ENCODE measurements at regions not wholly inside any gene's neighbourhood (a gene's known extent, or its start where the extent isn't known, plus 50 kb on each side); places are given as distances from the start of the nearest gene placed in this dataset.

GRCh38 chr10:78507510-78508160 lies 474.0 kb downstream of the RPS24 start:
- WGBS (ENCODE audit: insufficient coverage, insufficient read length), result no CpG with 5 or more reads among the region's 8 CpGs
- Histone ChIP-seq H3K27ac (ENCODE audit: low read length) (no peak overlapping the region), H3K4me3 (ENCODE audit: low read length) (no peak overlapping the region), H3K9me3 (ENCODE audit: control insufficient read depth, insufficient read depth, low read length) (no peaks in the 10 kb centered on the region), H3K4me1 (ENCODE audit: control insufficient read depth, insufficient read depth, low read length) (peaks cover 1% of the 10 kb centered on the region; the same call in 1 of the 2 replicates), H3K36me3 (ENCODE audit: control insufficient read depth, insufficient read depth, low read length) (no peaks in the 10 kb centered on the region), H3K27me3 (ENCODE audit: control insufficient read depth, insufficient read depth, low read length) (no peaks in the 10 kb centered on the region)
- DNase-seq (ENCODE audit: low read depth, low spot score), result no peak

- no peak for DNase-seq (ENCODE audit: low read depth, low spot score)
- Histone ChIP-seq H3K9me3 (ENCODE audit: control insufficient read depth, insufficient read depth, low read length) (no peaks in the 10 kb centered on the region), H3K27ac (ENCODE audit: low read length) (no peak overlapping the region), H3K4me3 (ENCODE audit: low read length) (no peak overlapping the region), H3K36me3 (ENCODE audit: control insufficient read depth, insufficient read depth, low read length) (no peaks in the 10 kb centered on the region), H3K4me1 (ENCODE audit: control insufficient read depth, insufficient read depth, low read length) (peaks cover 1% of the 10 kb centered on the region; the same call in 1 of the 2 replicates), H3K27me3 (ENCODE audit: control insufficient read depth, insufficient read depth, low read length) (no peaks in the 10 kb centered on the region)
- WGBS (ENCODE audit: insufficient coverage, insufficient read length), result no CpG with 5 or more reads among the region's 6 CpGs
These were observed 475.5 kb downstream of the RPS24 start for GRCh38 chr10:78508955-78509748.

- no CpG with 5 or more reads among the region's 12 CpGs for WGBS (ENCODE audit: insufficient coverage, insufficient read length)
- no peaks in the 10 kb centered on the region for H3K36me3 ChIP-seq (ENCODE audit: control insufficient read depth, insufficient read depth, low read length)
These were observed 477.1 kb downstream of the RPS24 start for GRCh38 chr10:78510566-78511323.

GRCh38 chr10:78511324-78512204 lies 477.9 kb downstream of the RPS24 start:
- WGBS (ENCODE audit: insufficient coverage, insufficient read length), result no CpG with 5 or more reads among the region's 6 CpGs
- Histone ChIP-seq H3K9me3 (ENCODE audit: control insufficient read depth, insufficient read depth, low read length) (no peaks in the 10 kb centered on the region), H3K27ac (ENCODE audit: low read length) (no peak overlapping the region), H3K4me1 (ENCODE audit: control insufficient read depth, insufficient read depth, low read length) (peaks cover 1% of the 10 kb centered on the region; the same call in 1 of the 2 replicates), H3K4me3 (ENCODE audit: low read length) (no peak overlapping the region), H3K36me3 (ENCODE audit: control insufficient read depth, insufficient read depth, low read length) (no peaks in the 10 kb centered on the region), H3K27me3 (ENCODE audit: control insufficient read depth, insufficient read depth, low read length) (no peaks in the 10 kb centered on the region)
- no peak for DNase-seq (ENCODE audit: low read depth, low spot score)

More at GRCh38 chr10:78510566-78511323, 477.1 kb downstream of the RPS24 start:
- no peaks in the 10 kb centered on the region for H3K27me3 ChIP-seq (ENCODE audit: control insufficient read depth, insufficient read depth, low read length)
- no peak overlapping the region for H3K4me3 ChIP-seq (ENCODE audit: low read length)
- peaks cover 1% of the 10 kb centered on the region; the same call in 1 of the 2 replicates for H3K4me1 ChIP-seq (ENCODE audit: control insufficient read depth, insufficient read depth, low read length)
- no peak overlapping the region for H3K27ac ChIP-seq (ENCODE audit: low read length)
- DNase-seq (ENCODE audit: low read depth, low spot score), result no peak
- H3K9me3 ChIP-seq (ENCODE audit: control insufficient read depth, insufficient read depth, low read length), result no peaks in the 10 kb centered on the region

- no CpG with 5 or more reads among the region's 3 CpGs for WGBS (ENCODE audit: insufficient coverage, insufficient read length)
- Histone ChIP-seq H3K27me3 (ENCODE audit: control insufficient read depth, insufficient read depth, low read length) (no peaks in the 10 kb centered on the region), H3K27ac (ENCODE audit: low read length) (no peak overlapping the region)
These were observed 478.5 kb downstream of the RPS24 start for GRCh38 chr10:78512205-78512550.

GRCh38 chr10:78513330-78513729 lies 479.7 kb downstream of the RPS24 start:
- Histone ChIP-seq H3K4me1 (ENCODE audit: control insufficient read depth, insufficient read depth, low read length) (0 out of 2 replicates have a peak, but pooled peaks cover 1% of the 10 kb centered on the region), H3K27me3 (ENCODE audit: control insufficient read depth, insufficient read depth, low read length) (no peaks in the 10 kb centered on the region), H3K36me3 (ENCODE audit: control insufficient read depth, insufficient read depth, low read length) (no peaks in the 10 kb centered on the region), H3K27ac (ENCODE audit: low read length) (no peak overlapping the region), H3K9me3 (ENCODE audit: control insufficient read depth, insufficient read depth, low read length) (no peaks in the 10 kb centered on the region), H3K4me3 (ENCODE audit: low read length) (no peak overlapping the region)
- WGBS (ENCODE audit: insufficient coverage, insufficient read length), result no CpG with 5 or more reads among the region's 2 CpGs
- no peak for DNase-seq (ENCODE audit: low read depth, low spot score)

More at GRCh38 chr10:78512205-78512550, 478.5 kb downstream of the RPS24 start:
- peaks cover 1% of the 10 kb centered on the region; the same call in 1 of the 2 replicates for H3K4me1 ChIP-seq (ENCODE audit: control insufficient read depth, insufficient read depth, low read length)
- no peaks in the 10 kb centered on the region for H3K9me3 ChIP-seq (ENCODE audit: control insufficient read depth, insufficient read depth, low read length)
- no peak overlapping the region for H3K4me3 ChIP-seq (ENCODE audit: low read length)
- no peak for DNase-seq (ENCODE audit: low read depth, low spot score)
- H3K36me3 ChIP-seq (ENCODE audit: control insufficient read depth, insufficient read depth, low read length), result no peaks in the 10 kb centered on the region

- no peaks in the 10 kb centered on the region for H3K27me3 ChIP-seq (ENCODE audit: control insufficient read depth, insufficient read depth, low read length)
- H3K36me3 ChIP-seq (ENCODE audit: control insufficient read depth, insufficient read depth, low read length), result no peaks in the 10 kb centered on the region
- no peak overlapping the region for H3K27ac ChIP-seq (ENCODE audit: low read length)
- no peaks in the 10 kb centered on the region for H3K9me3 ChIP-seq (ENCODE audit: control insufficient read depth, insufficient read depth, low read length)
- 0 out of 2 replicates have a peak, but pooled peaks cover 1% of the 10 kb centered on the region for H3K4me1 ChIP-seq (ENCODE audit: control insufficient read depth, insufficient read depth, low read length)
- no CpG with 5 or more reads among the region's 3 CpGs for WGBS (ENCODE audit: insufficient coverage, insufficient read length)
- no peak overlapping the region for H3K4me3 ChIP-seq (ENCODE audit: low read length)
- no peak for DNase-seq (ENCODE audit: low read depth, low spot score)
These were observed 480.3 kb downstream of the RPS24 start for GRCh38 chr10:78513986-78514385.

GRCh38 chr10:78514459-78514858 lies 480.8 kb downstream of the RPS24 start:
- H3K36me3 ChIP-seq (ENCODE audit: control insufficient read depth, insufficient read depth, low read length), result no peaks in the 10 kb centered on the region
- no peaks in the 10 kb centered on the region for H3K27me3 ChIP-seq (ENCODE audit: control insufficient read depth, insufficient read depth, low read length)
- DNase-seq (ENCODE audit: low read depth, low spot score), result no peak
- no peak overlapping the region for H3K27ac ChIP-seq (ENCODE audit: low read length)
- no CpG with 5 or more reads among the region's 4 CpGs for WGBS (ENCODE audit: insufficient coverage, insufficient read length)
- 0 out of 2 replicates have a peak, but pooled peaks cover 1% of the 10 kb centered on the region for H3K4me1 ChIP-seq (ENCODE audit: control insufficient read depth, insufficient read depth, low read length)
- no peak overlapping the region for H3K4me3 ChIP-seq (ENCODE audit: low read length)
- H3K9me3 ChIP-seq (ENCODE audit: control insufficient read depth, insufficient read depth, low read length), result no peaks in the 10 kb centered on the region

GRCh38 chr10:78515038-78515872 lies 481.6 kb downstream of the RPS24 start:
- Histone ChIP-seq H3K36me3 (ENCODE audit: control insufficient read depth, insufficient read depth, low read length) (no peaks in the 10 kb centered on the region), H3K4me1 (ENCODE audit: control insufficient read depth, insufficient read depth, low read length) (0 out of 2 replicates have a peak, but pooled peaks cover 1% of the 10 kb centered on the region), H3K27me3 (ENCODE audit: control insufficient read depth, insufficient read depth, low read length) (no peaks in the 10 kb centered on the region), H3K4me3 (ENCODE audit: low read length) (no peak overlapping the region), H3K9me3 (ENCODE audit: control insufficient read depth, insufficient read depth, low read length) (no peaks in the 10 kb centered on the region), H3K27ac (ENCODE audit: low read length) (no peak overlapping the region)
- no CpG with 5 or more reads among the region's 9 CpGs for WGBS (ENCODE audit: insufficient coverage, insufficient read length)
- DNase-seq (ENCODE audit: low read depth, low spot score), result no peak
